ENCODE measurements at regions not wholly inside any gene's neighbourhood (a gene's known extent, or its start where the extent isn't known, plus 50 kb on each side); places are given as distances from the start of the nearest gene placed in this dataset.

DNA sequence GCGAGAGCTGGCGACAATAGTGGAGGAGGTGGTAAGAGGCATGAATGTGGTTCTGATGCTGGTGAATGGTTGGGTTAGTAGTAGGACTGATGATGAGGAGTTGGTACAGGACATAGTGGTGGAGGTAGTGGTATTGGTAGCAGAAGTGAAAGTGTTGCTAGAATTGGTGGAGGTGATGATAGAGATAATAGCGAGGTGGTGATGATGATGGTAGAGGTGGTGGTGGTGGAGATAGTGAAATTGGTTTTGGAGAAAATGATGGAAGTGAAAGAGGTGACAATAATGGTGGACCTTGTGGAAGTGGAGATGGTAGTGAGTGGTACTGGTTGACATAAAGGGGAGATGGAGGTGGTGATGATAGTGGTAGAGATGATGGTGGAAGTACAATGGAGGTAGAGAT is 360.2 kb upstream of the JAG1 start:
- TF ChIP-seq POLR2A (IDR thresholded peaks at IDR 0.05; ENCODE audit: low read length) (no peak), GATA1 (IDR thresholded peaks at IDR 0.05; ENCODE audit: low read depth, low read length) (no peak)
